SK-N-MC (cell line): ENCODE measurements at regions not wholly inside any gene's neighbourhood (a gene's known extent, or its start where the extent isn't known, plus 50 kb on each side); places are given as distances from the start of the nearest gene placed in this dataset.

Experiments
- EZH2 ChIP-seq: fragments of 200-600 bp; sonication (generic); IDR thresholded peaks from one replicate; pipeline ENCODE4 v1.6.1; 2017; ENCODE audit warnings: antibody characterized with exemption
- FOXP2 ChIP-seq: optimal IDR thresholded peaks from 2 replicates; pipeline ENCODE3; 2011; ENCODE audit warnings: mild to moderate bottlenecking, moderate library complexity; ENCODE audit not compliant: insufficient read depth; ENCODE audit errors: extremely low read length, control extremely low read depth
- POLR2AphosphoS5 ChIP-seq: IDR thresholded peaks from 2 replicates; pipeline ENCODE4 v1.6.1; 2012; ENCODE audit warnings: mild to moderate bottlenecking, low read depth, low read length, borderline replicate concordance

DNA sequence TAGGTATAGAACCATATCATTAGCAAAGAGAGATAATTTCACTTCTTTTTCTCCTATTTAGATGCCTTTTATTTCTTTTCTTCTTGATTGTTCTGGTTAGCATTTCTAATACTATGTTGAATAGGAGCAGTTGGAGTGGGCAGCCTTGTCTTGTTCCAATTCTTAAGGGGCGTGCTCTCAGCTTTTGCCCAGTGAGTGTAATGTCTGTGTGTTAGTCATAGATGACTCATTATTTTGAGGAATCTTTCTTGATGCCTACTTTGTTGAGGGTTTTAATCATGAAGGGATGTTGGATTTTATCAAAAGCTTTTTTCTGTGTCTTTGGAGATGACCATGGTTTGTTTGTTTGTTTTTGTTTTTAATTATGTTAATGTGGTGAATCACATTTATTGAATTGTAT lies 1453.1 kb upstream of the SLC39A10 start:
- TF ChIP-seq EZH2: no peak
- no peak for TF ChIP-seq POLR2AphosphoS5
- no peak for TF ChIP-seq FOXP2
